Spleen (tissue), 7 donors: ENCODE measurements at regions not wholly inside any gene's neighbourhood (a gene's known extent, or its start where the extent isn't known, plus 50 kb on each side); places are given as distances from the start of the nearest gene placed in this dataset.

ENCODE experiments used
- CTCF ChIP-seq, 11 experiments: fragments of 200-600 bp in 7 of 11; fragments of 450-650 bp in 4 of 11; sonication (generic) in 4 of 11; IDR thresholded peaks in 8 of 11; conservative IDR thresholded peaks in 3 of 11; 1 replicate in 7 of 11; 2 replicates in 4 of 11; pipeline versions ENCODE4 v1.4.0 to v1.8.0; 2016 to 2021; ENCODE audit warnings: antibody characterized with exemption in 11 of 11, inconsistent platforms in 4 of 11, mild to moderate bottlenecking in 1 of 11
- POLR2A ChIP-seq, 3 donors: fragments of 450-650 bp; IDR thresholded peaks; one replicate each; pipeline ENCODE4 v1.5.1; 2017; ENCODE audit warnings: antibody characterized with exemption in 3 of 3, mild to moderate bottlenecking in 1 of 3
- donor health status: DM: no; HTN: no; CAD: no; lungs with moderate emphysema.
- donor health status: DM: no; HTN: no; CAD: no.
- donor health status: DM: no; HTN: no; CAD: no.

DNA sequence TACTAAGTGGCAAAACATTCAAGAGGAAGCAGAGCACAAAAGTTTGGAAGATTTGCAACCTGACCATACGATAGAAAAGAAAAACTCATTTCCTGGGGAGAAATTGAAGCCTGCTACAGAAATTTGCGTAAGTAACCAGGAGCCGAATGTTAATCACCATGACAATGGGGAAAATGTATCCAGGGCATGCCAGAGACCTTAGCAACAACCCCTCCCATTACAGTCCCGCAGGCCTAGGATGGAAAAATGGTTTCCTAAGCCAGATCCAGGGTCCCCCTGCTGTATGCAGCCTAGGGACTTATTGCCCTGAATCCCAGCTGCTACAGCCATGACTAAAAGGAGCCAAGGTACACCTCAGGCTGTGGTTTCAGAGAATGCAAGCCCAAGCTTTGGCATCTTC, 472.2 kb upstream of the KLHL4 start:
- TF ChIP-seq CTCF (IDR thresholded peaks at IDR 0.05 in 8 of 11, conservative IDR thresholded peaks at IDR 0.05 in 3 of 11) (no peak), POLR2A (IDR thresholded peaks at IDR 0.05) (no peak)
